Stimulated activated CD4-positive, alpha-beta T cell treated with anti-CD3 and anti-CD28 coated beads, TNF-alpha, amount 100 ng/mL, for 24 hours (primary cell): ENCODE measurements at regions not wholly inside any gene's neighbourhood (a gene's known extent, or its start where the extent isn't known, plus 50 kb on each side); places are given as distances from the start of the nearest gene placed in this dataset.
A peak's percentile ranks its signal among the peaks of the same experiment; 100 is the strongest.

ENCODE experiments used
- DNase-seq, 3 experiments: peaks; one replicate each; pipeline ENCODE4 v3.0.0-alpha.2; 2020; ENCODE audit warnings: low read depth in 3 of 3

- no peak for DNase-seq
Observed at GRCh38 chr5:34530637-34531036, 125.5 kb upstream of the RAI14 start.

- DNase-seq: no peak
Observed at GRCh38 chr5:34531751-34532360, 124.3 kb upstream of the RAI14 start.

DNA sequence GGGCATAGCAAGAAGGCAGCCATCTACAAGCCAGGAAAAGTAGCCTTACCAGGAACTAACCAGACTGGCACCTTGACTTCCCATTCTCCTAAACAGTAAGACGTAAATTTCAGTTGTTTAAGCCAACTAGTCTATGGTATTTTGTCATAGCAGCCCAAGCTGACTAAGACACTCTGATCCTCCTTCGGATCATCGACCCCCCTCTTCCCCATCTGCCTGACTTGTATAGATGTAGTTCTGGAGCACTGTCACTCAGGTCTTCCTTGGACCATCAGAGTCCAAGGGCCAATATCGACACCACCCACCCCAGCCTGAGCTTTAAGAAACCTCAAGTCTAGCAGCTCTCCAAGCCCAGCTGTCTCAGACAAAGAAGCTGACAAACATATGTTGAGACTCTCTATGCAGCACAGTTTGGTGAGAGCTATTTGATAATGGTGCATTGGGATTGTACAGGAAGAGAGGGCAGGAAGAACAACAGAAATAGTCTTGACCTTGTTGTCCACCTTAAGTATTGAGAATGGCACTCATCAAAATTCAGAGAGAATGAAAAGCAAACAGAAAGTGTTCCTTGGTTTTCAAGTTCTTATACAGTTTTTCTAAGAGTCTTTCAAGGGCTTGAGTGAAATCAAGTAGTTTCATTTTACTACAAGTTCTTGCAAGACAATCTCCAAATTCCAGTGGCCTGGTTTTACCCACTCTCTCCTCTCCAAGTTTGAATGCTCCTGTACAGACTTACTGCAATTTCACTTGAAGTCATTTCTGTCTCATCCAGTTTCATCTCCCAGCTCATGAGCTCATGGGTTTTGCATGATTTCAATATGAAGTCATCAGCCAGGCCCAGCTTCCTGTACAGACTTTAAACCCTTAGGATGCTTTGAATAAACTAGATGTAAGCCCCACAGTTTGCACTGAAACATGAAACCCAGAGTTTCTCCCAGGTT, 122.3 kb upstream of the RAI14 start:
- DNase-seq: no peak

DNA sequence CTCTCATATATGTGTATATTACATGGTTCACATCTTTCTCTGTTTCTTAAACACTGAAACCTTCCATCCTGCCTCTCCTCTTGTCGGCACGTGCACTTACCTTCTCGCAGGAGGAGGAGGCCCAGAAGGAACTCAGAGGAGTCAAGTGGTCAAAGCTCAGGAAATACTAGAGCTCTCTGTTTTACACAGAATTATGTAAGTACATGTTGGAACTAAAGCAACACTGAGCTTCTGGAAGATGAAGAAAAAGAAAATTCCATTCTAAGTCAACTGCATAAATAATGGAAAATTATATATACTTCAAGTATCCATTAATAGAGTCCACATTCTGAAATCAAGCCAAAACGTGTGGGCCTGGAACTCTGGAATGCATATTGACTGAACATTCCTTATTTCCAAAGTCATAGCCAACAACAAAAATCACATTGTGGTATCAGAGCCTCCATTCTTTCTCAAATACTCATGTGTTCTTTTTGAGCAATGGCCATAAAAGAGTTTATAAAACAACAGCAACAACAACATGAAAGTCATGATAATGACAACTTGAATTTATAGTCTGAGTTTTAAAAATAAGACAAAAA, 121.5 kb upstream of the RAI14 start:
- DNase-seq: no peak

DNA sequence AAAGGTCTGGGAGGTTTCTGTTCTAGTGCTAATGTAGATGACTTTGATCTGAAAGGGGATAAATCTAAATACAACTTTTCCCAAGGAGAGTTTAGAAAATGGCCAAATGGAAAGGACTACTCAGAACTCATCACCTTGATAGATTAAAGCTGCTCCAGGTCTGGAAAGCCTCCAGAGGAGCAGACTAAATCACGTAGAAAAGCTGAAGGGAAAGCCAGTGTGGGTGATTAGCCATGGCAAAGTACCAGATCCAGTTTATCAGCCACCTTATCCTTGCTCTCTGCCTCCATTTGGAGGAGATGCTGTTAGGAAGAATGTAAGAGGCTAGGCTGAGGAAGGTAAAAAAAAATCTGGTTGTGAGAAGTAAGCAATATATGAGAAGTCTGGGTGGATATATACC, 120.7 kb upstream of the RAI14 start:
- no peak for DNase-seq

GRCh38 chr5:34535944-34536623, 120.0 kb upstream of the RAI14 start:
- peak in 1 of 3 experiments; percentile 13 for DNase-seq

DNA sequence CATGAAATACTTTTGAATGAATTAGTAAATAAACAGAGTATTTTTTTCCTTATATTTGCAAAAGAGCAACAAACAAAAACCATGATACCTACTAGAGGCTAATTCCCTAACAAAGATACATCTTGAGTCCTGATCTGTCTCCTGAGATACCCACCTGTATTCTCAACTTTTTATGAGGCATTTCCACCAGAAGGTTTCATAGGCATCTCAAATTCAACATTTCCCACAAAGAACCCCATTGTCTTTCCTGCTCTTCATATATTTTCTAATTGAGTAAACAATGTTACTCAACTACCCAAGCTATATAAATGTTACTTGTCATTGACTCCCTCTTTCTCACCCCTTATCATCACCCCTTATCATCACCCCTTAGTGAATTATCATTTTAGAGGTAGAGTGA, 119.4 kb upstream of the RAI14 start:
- DNase-seq: no peak

GRCh38 chr5:34538026-34538672, 118.0 kb upstream of the RAI14 start:
- peak in 1 of 3 experiments; percentile 32 for DNase-seq

GRCh38 chr5:34539183-34539582, 116.9 kb upstream of the RAI14 start:
- no peak for DNase-seq

DNA sequence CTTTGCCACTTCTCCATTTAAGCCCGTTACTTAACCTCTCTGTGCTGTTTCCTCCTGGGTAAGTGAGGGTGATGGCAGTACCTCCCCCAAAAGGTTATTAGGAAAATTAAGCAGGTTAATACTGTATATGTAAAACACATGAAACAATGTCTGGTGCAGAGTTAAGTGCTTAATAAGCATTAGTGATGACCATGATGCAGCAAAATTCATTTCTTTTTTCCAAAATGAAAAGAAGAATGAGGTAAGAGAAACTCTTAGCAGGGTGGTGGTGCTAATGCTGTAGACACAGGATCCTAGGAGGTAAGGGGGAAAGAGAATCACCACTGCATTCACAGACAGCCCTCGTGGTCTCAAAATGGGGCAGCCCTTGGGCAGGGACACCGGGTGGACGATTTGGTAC, 115.1 kb upstream of the RAI14 start:
- no peak for DNase-seq

GRCh38 chr5:34542818-34543217, 113.3 kb upstream of the RAI14 start:
- no peak for DNase-seq

DNA sequence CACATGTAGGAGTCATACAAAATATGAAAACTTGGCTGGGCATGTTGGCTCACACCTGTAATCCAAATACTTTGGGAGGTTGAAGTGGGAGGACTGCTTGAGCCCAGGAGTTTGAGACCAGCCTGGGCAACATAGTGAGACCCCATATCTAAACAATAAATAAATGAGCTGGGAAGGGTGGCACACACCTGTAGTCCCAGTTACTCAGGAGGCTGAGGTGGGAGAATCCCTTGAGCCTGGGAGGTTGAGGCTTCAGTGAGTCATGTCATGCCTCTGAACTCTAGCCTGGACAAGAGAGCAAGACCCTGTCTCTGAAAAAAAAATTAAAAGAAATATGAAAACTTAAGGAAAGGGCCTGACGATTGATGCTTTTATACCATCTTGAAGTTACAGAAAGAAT, 112.4 kb upstream of the RAI14 start:
- no peak for DNase-seq

DNA sequence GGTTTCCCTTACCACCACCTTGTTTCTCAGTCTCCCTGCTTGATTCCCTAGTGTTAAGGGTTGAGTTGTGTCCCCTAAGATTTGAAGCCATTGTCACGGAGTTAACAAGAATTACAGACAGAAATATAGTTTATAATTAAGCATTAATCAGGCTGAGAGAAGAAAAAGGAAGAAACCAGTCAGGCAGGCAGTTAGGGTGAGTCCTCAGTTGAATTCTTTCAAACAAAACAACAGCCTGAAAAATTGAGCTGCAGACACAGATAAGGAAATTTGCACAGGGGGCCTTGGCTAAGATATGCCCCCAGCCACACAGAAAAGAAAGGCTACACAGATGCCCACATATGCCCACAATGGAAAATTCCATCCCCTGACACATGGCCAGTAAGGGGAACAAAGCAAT, 111.7 kb upstream of the RAI14 start:
- no peak for DNase-seq

DNA sequence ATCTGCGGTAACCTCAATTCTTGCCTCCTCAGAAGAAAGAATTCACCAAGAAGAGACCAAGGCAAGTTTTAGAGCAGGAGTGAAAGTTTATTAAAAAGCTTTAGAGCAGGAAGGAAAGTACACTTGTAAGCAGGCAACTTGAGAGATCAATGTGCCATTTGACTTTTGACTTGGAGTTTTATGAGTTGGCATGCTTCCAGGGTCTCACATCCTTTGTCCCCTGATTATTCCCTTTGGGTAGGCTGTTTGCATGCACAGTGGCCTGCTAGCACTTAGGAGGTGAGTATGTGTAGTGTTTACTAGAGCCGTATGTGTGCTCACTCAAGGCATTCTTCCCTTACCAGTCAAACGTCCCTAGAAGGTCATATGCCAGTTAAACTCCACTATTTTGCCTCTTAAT, 111.0 kb upstream of the RAI14 start:
- DNase-seq: no peak

GRCh38 chr5:34545626-34546025, 110.5 kb upstream of the RAI14 start:
- no peak for DNase-seq

- no peak for DNase-seq
Observed at GRCh38 chr5:34547300-34548085, 108.6 kb upstream of the RAI14 start.

DNA sequence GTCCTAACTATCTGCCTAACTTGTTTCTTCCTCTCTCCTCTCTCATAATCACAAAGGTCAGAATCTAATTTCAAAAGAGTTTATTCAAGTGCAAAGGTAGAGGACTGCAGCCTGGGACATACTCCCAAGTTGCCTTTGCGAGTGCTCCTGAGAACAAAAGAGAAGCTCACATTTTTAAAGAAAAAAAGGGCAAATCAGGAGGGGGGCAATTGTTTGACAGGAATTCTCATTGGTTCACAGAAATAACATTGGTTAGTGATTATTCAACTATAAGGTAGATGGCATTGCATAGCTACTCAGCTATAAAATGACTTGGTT, 108.1 kb upstream of the RAI14 start:
- no peak for DNase-seq

- no peak for DNase-seq
Observed at GRCh38 chr5:34550247-34550646, 105.9 kb upstream of the RAI14 start.

DNA sequence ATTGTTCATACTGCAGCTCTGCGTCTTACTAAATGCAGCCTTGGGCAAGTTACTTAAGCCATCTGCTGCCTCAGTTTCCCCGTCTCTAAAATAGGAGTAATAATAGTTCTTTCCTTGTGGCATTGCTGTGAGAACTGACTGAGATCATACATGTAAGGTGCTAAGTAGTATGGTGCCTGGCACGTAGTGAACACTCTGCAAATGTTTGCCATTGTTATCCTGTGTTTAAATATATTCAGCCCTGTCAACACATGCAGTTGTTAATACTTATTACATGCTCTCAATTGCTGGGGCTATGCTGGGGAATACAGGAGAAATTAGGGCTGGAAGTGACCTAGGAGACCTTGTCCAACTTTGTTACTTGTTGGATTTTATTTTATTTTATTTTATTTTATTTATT, 105.2 kb upstream of the RAI14 start:
- DNase-seq: no peak

GRCh38 chr5:34551911-34552433, 104.2 kb upstream of the RAI14 start:
- DNase-seq: no peak

GRCh38 chr5:34552686-34553085, 103.4 kb upstream of the RAI14 start:
- DNase-seq: no peak
